Ectodermal cell (in vitro differentiated cells): ENCODE measurements at regions not wholly inside any gene's neighbourhood (a gene's known extent, or its start where the extent isn't known, plus 50 kb on each side); places are given as distances from the start of the nearest gene placed in this dataset.

Experiments
- H3K27ac ChIP-seq: 2 replicates; pipeline ENCODE4 v1.7.0; 2013; ENCODE audit warnings: mild to moderate bottlenecking, low read depth, low read length; ENCODE audit not compliant: insufficient read depth, poor library complexity, severe bottlenecking
- H3K27me3 ChIP-seq: 2 replicates; pipeline ENCODE4 v1.7.0; 2013; ENCODE audit warnings: mild to moderate bottlenecking, low read length; ENCODE audit not compliant: insufficient read depth, control insufficient read depth, poor library complexity, severe bottlenecking
- H3K36me3 ChIP-seq: one replicate; pipeline ENCODE4 v1.7.0; 2013; ENCODE audit warnings: low read length; ENCODE audit not compliant: control insufficient read depth, insufficient read depth
- H3K4me1 ChIP-seq: one replicate; pipeline ENCODE4 v1.7.0; 2013; ENCODE audit warnings: low read length; ENCODE audit not compliant: control insufficient read depth, insufficient read depth
- H3K4me3 ChIP-seq: 2 replicates; pipeline ENCODE4 v1.7.0; 2013; ENCODE audit warnings: low read depth, low read length, control low read depth; ENCODE audit not compliant: insufficient read depth
- H3K9me3 ChIP-seq: 2 replicates; pipeline ENCODE4 v1.7.0; 2013; ENCODE audit warnings: mild to moderate bottlenecking, low read length, moderate library complexity; ENCODE audit not compliant: control insufficient read depth
- WGBS, 2 experiments: methylation state at CpG; one replicate each; pipeline ENCODE4 v1.1.7; 2013; ENCODE audit warnings: missing lambda C conversion rate in 2 of 2; 5-methylcytosine and 5-hydroxymethylcytosine counted together

DNA sequence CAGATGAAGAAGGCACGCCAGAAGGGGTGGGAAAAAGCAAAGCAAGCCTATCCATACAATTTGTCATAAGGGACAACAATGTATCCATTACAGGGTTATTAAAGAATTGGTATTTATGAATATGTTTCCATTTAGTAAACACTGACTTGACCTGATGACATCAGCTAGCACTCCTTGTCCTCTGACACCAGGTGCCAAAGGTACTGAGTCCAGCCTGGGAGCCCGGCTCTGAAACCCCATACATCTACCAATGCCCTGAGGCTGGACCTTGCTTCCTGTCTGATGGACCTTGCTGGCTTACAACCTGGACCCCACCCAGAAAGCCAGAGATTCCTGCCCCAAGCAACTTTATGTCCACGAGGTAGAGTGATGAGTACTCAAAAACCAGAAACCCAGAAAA is 263.0 kb upstream of the ATP11B start:
- Histone ChIP-seq H3K27ac (no peak overlapping the region), H3K4me1 (peaks cover 3% of the 10 kb centered on the region), H3K27me3 (no peaks in the 10 kb centered on the region), H3K9me3 (no peaks in the 10 kb centered on the region), H3K36me3 (no peaks in the 10 kb centered on the region), H3K4me3 (no peak overlapping the region)
- 93 to 95% methylated on average over 3 of the region's 3 CpGs for WGBS, 2 experiments

GRCh38 chr3:182533394-182533793 is 259.9 kb upstream of the ATP11B start:
- no peak overlapping the region for H3K4me3 ChIP-seq
- 95 to 96% methylated on average over 2 of the region's 2 CpGs for WGBS, 2 experiments
- no peaks in the 10 kb centered on the region for H3K27me3 ChIP-seq
- H3K9me3 ChIP-seq = no peaks in the 10 kb centered on the region
- no peaks in the 10 kb centered on the region for H3K4me1 ChIP-seq
- no peak overlapping the region for H3K27ac ChIP-seq
- H3K36me3 ChIP-seq = no peaks in the 10 kb centered on the region

- H3K36me3 ChIP-seq = no peaks in the 10 kb centered on the region
- no peak overlapping the region for H3K4me3 ChIP-seq
- H3K27ac ChIP-seq = no peak overlapping the region
- no peaks in the 10 kb centered on the region for H3K9me3 ChIP-seq
- no peaks in the 10 kb centered on the region for H3K27me3 ChIP-seq
- 92 to 93% methylated on average over 5 of the region's 5 CpGs for WGBS, 2 experiments
- no peaks in the 10 kb centered on the region for H3K4me1 ChIP-seq
These were observed 248.8 kb upstream of the ATP11B start for GRCh38 chr3:182544542-182544941.

DNA sequence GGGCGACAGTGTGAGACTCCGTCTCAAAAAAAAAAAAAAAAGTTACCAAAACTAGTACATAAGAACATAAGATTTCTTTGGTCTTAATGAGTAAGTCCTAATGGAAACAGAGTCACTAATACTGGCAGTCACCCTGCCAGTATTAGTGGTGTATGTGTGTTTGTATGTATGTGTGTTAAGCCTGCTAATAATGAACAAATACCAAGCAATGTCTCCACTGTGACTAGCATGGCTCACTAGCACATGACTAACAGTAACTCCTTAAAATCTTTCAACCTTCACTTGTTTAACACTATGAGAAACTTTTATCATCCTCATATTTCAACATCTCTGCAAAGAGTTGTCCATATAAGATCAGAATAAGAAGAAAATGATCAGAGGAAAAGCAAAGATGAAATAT is 231.0 kb upstream of the ATP11B start:
- H3K27me3 ChIP-seq = no peaks in the 10 kb centered on the region
- H3K27ac ChIP-seq = no peak overlapping the region
- H3K4me1 ChIP-seq = peaks cover 21% of the 10 kb centered on the region
- 100% methylated on average over 2 of the region's 2 CpGs; no CpG with 5 or more reads in 1 of the 2 experiments for WGBS, 2 experiments
- H3K36me3 ChIP-seq = no peaks in the 10 kb centered on the region
- no peaks in the 10 kb centered on the region for H3K9me3 ChIP-seq
- no peak overlapping the region for H3K4me3 ChIP-seq

- Histone ChIP-seq H3K4me1 (peaks cover 44% of the 10 kb centered on the region), H3K27ac (peak overlapping the region; percentile 94), H3K9me3 (no peaks in the 10 kb centered on the region), H3K4me3 (no peak overlapping the region), H3K36me3 (no peaks in the 10 kb centered on the region), H3K27me3 (no peaks in the 10 kb centered on the region)
- WGBS, 2 experiments = 79 to 80% methylated on average over 6 of the region's 6 CpGs
These were observed 227.1 kb upstream of the ATP11B start for GRCh38 chr3:182565916-182566796.

DNA sequence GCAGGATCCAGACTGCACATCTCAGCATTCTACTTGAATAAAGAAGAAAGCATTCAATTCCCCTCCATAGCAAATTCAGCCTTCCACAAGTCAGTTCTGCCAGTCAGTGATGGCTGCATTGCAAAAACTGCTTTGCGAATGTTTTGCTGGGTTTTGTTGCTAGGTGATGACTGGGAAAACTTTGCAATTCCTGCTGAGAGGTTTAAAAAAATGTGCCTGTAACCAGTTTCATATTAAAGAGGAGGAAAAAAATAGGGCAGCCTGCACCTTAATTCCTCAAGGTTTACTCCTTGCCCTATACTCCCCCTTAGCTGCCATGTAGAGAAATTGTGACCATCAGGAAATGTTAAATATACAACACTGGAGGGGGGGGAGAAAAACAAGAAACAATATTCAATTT is 225.6 kb upstream of the ATP11B start:
- no peaks in the 10 kb centered on the region for H3K9me3 ChIP-seq
- no peaks in the 10 kb centered on the region for H3K36me3 ChIP-seq
- H3K4me3 ChIP-seq = no peak overlapping the region
- H3K27ac ChIP-seq = peak overlapping the region; percentile 94
- peaks cover 44% of the 10 kb centered on the region for H3K4me1 ChIP-seq
- WGBS, 2 experiments = 48 to 49% methylated on average over 1 of the region's 1 CpG
- H3K27me3 ChIP-seq = no peaks in the 10 kb centered on the region

GRCh38 chr3:182568261-182568660 is 225.0 kb upstream of the ATP11B start:
- Histone ChIP-seq H3K9me3 (no peaks in the 10 kb centered on the region), H3K36me3 (no peaks in the 10 kb centered on the region), H3K27me3 (no peaks in the 10 kb centered on the region), H3K27ac (peak overlapping the region; percentile 94), H3K4me1 (peaks cover 44% of the 10 kb centered on the region), H3K4me3 (no peak overlapping the region)
- 64 to 81% methylated on average over 3 of the region's 3 CpGs for WGBS, 2 experiments

DNA sequence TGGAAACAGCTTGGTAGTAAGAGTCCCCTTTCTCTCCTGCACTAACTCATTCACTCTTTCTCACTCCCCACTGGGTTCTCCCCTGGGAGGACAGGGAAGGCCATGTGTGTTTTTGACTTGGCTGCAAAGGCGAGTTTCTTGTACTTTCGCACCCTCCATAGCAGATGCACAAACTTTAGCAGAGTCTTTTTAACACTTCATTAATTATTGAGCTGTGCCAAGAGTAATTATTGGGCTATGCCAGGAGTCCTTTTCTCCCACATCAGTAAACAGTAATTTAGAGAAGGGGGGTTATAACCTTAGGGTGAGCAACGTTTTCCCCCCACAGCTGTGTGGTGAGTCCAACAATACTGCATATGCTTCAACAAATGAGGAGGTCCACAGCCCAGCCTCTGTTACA is 224.4 kb upstream of the ATP11B start:
- H3K4me3 ChIP-seq = no peak overlapping the region
- H3K27ac ChIP-seq = peak overlapping the region; percentile 94
- 63 to 81% methylated on average over 3 of the region's 3 CpGs for whole genome bisulfite sequencing, 2 experiments
- H3K9me3 ChIP-seq = no peaks in the 10 kb centered on the region
- H3K4me1 ChIP-seq = peaks cover 44% of the 10 kb centered on the region
- no peaks in the 10 kb centered on the region for H3K27me3 ChIP-seq
- H3K36me3 ChIP-seq = no peaks in the 10 kb centered on the region

DNA sequence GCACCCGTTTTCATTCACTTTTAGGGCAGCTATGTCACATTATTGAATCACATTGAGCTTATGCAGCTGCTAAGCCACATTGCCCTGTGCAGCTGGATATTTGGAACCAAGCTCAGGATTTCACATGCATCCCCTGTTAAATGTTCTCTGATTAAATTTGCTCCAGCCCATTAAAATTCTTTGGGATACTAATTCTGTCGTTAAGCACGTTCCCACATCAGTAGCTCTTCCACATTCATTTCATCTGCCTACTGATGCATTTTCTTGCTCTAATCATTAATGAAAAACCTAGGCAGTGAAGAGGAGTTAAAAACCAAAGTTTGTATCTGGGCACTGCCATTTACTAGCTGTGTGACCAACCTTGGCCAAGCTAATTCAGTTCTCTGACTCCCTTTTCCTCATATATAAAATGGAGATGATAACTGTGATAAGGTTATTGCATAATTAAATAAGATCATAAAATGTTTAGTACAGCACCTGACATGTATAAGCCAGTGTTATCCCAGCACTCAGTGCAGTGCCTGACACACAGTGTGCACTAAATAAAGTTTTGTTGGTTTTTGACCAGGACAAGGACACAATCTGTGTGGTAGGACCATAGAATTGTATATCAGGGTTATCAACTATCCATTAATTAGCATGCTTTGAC is 222.2 kb upstream of the ATP11B start:
- Histone ChIP-seq H3K27me3 (no peaks in the 10 kb centered on the region), H3K9me3 (no peaks in the 10 kb centered on the region), H3K4me3 (no peak overlapping the region), H3K36me3 (no peaks in the 10 kb centered on the region), H3K4me1 (peaks cover 34% of the 10 kb centered on the region), H3K27ac (no peak overlapping the region)
- WGBS, 2 experiments = 91 to 96% methylated on average over 3 of the region's 3 CpGs

DNA sequence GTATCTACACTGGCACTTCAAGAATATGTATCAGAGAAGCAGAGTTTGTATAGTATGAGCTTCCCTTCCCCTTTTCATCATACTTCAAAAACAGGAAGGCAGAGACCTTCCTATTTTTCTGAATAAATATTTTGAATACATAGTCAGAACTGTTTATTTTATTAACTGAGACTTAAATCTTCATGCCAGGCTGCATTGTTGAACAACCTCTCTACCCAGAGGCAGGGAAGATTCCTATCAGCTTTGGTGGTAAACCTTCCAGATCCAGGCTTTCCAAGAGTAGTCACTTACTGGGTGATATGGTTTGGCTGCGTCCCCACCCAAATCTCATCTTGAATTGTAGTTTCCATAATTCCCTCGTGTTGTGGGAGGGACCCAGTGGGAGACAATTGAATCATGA is 217.4 kb upstream of the ATP11B start:
- Histone ChIP-seq H3K9me3 (no peaks in the 10 kb centered on the region), H3K4me1 (no peaks in the 10 kb centered on the region), H3K4me3 (no peak overlapping the region), H3K36me3 (no peaks in the 10 kb centered on the region), H3K27ac (no peak overlapping the region), H3K27me3 (no peaks in the 10 kb centered on the region)
- 89 to 92% methylated on average over 2 of the region's 2 CpGs for WGBS, 2 experiments
